Fibroblast of lung (primary cell): ENCODE measurements at regions not wholly inside any gene's neighbourhood (a gene's known extent, or its start where the extent isn't known, plus 50 kb on each side); places are given as distances from the start of the nearest gene placed in this dataset.

Source experiments
- DNase-seq, 2 donors: peaks; one replicate each; pipeline versions ENCODE4 v3.0.0 to v3.0.0-alpha.2; 2010; ENCODE audit warnings: low read depth in 2 of 2
- H2AFZ ChIP-seq: 2 replicates; pipeline ENCODE4 v1.5.1; 2012; ENCODE audit warnings: low read length, control low read depth, inconsistent platforms
- H3K27ac ChIP-seq: 2 replicates; pipeline ENCODE4 v1.5.1; 2011; ENCODE audit warnings: low read length, control low read depth; ENCODE audit not compliant: insufficient read depth
- H3K27me3 ChIP-seq: 2 replicates; pipeline ENCODE4 v1.5.1; 2011; ENCODE audit warnings: mild to moderate bottlenecking, low read length; ENCODE audit not compliant: control insufficient read depth, insufficient read depth
- H3K36me3 ChIP-seq: 2 replicates; pipeline ENCODE4 v1.5.1; 2011; ENCODE audit warnings: low read length; ENCODE audit not compliant: control insufficient read depth, insufficient read depth
- H3K4me1 ChIP-seq: 2 replicates; pipeline ENCODE4 v1.5.1; 2011; ENCODE audit warnings: low read length; ENCODE audit not compliant: control insufficient read depth, insufficient read depth; ENCODE audit errors: extremely low read depth
- H3K4me2 ChIP-seq: 2 replicates; pipeline ENCODE4 v1.5.1; 2011; ENCODE audit warnings: low read length, control low read depth; ENCODE audit not compliant: insufficient read depth; ENCODE audit errors: extremely low read depth
- H3K4me3 ChIP-seq, 4 experiments: fragments of 200-600 bp in 1 of 4; sonication (generic) in 1 of 4; replicated peaks in 1 of 4; 2 replicates each; pipeline ENCODE4 v1.5.1; 2011 to 2016; ENCODE audit warnings: low read length in 4 of 4, low read depth in 3 of 4, mild to moderate bottlenecking in 3 of 4, control low read depth in 2 of 4, inconsistent platforms in 1 of 4, mixed read lengths in 1 of 4; ENCODE audit not compliant: insufficient read depth in 1 of 4; ENCODE audit errors: control extremely low read depth in 1 of 4
- H3K79me2 ChIP-seq: 2 replicates; pipeline ENCODE4 v1.5.1; 2012; ENCODE audit warnings: mild to moderate bottlenecking, low read length, inconsistent platforms; ENCODE audit not compliant: control insufficient read depth, insufficient read depth
- H3K9ac ChIP-seq: 2 replicates; pipeline ENCODE4 v1.5.1; 2011; ENCODE audit warnings: mild to moderate bottlenecking, low read length, control low read depth; ENCODE audit not compliant: insufficient read depth
- H3K9me3 ChIP-seq: 2 replicates; pipeline ENCODE4 v1.5.1; 2012; ENCODE audit warnings: low read depth, low read length; ENCODE audit not compliant: control insufficient read depth, insufficient read depth
- H4K20me1 ChIP-seq: 2 replicates; pipeline ENCODE4 v1.5.1; 2011; ENCODE audit warnings: low read length; ENCODE audit not compliant: control insufficient read depth, insufficient read depth; ENCODE audit errors: extremely low read depth
- EZH2 ChIP-seq: IDR thresholded peaks from 2 replicates; pipeline ENCODE4 v1.5.1; 2012; ENCODE audit warnings: low read length, control low read depth, mild to moderate bottlenecking; ENCODE audit errors: missing control alignments
- TF ChIP-seq, protein P1 (sequence below), 2 donors: IDR thresholded peaks in 1 of 2; conservative IDR thresholded peaks in 1 of 2; 1 replicate in 1 of 2; 2 replicates in 1 of 2; pipeline ENCODE4 v1.5.1; 2011 to 2012; ENCODE audit warnings: low read length in 2 of 2, control low read depth in 1 of 2, inconsistent platforms in 1 of 2, low read depth in 1 of 2, mild to moderate bottlenecking in 1 of 2

DNA sequence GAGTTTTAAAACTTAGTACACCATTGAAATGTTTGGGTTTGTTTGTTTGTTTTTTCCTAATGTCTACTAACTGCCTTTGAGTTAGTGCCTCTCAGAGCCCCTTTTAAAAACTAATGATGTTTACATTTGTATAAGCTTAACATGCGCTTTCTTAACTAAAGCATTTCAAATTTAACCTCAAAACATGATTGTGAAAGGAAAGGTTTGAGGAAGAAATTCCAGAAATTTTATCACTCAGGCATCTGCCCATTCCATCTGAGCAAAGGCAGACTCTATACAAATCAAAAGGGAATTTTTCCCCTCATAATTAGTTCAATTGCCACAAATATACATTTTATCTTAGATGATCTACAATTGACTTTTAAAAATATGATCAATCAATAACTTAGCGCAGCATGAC, 230.7 kb upstream of the CAND1 start:
- H4K20me1 ChIP-seq, result no peaks in the 10 kb centered on the region
- H3K9ac ChIP-seq, result no peak overlapping the region
- no peaks in the 10 kb centered on the region for H3K9me3 ChIP-seq
- H3K27me3 ChIP-seq, result no peaks in the 10 kb centered on the region
- H3K4me3 ChIP-seq, result no peak overlapping the region
- TF ChIP-seq, protein P1, sequence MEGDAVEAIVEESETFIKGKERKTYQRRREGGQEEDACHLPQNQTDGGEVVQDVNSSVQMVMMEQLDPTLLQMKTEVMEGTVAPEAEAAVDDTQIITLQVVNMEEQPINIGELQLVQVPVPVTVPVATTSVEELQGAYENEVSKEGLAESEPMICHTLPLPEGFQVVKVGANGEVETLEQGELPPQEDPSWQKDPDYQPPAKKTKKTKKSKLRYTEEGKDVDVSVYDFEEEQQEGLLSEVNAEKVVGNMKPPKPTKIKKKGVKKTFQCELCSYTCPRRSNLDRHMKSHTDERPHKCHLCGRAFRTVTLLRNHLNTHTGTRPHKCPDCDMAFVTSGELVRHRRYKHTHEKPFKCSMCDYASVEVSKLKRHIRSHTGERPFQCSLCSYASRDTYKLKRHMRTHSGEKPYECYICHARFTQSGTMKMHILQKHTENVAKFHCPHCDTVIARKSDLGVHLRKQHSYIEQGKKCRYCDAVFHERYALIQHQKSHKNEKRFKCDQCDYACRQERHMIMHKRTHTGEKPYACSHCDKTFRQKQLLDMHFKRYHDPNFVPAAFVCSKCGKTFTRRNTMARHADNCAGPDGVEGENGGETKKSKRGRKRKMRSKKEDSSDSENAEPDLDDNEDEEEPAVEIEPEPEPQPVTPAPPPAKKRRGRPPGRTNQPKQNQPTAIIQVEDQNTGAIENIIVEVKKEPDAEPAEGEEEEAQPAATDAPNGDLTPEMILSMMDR (conservative IDR thresholded peaks at IDR 0.05 in 1 of 2, IDR thresholded peaks at IDR 0.05 in 1 of 2; ENCODE audit: low read depth in 1 of 2, low read length in 2 of 2), result no peak
- no peak for TF ChIP-seq EZH2
- no peak overlapping the region for H2AFZ ChIP-seq
- no peaks in the 10 kb centered on the region for H3K4me1 ChIP-seq
- H3K36me3 ChIP-seq, result no peaks in the 10 kb centered on the region
- H3K27ac ChIP-seq, result no peak overlapping the region
- no peaks in the 10 kb centered on the region for H3K79me2 ChIP-seq
- no peak overlapping the region for H3K4me2 ChIP-seq
- DNase-seq, result peak in 1 of 2 donors; percentile 27

DNA sequence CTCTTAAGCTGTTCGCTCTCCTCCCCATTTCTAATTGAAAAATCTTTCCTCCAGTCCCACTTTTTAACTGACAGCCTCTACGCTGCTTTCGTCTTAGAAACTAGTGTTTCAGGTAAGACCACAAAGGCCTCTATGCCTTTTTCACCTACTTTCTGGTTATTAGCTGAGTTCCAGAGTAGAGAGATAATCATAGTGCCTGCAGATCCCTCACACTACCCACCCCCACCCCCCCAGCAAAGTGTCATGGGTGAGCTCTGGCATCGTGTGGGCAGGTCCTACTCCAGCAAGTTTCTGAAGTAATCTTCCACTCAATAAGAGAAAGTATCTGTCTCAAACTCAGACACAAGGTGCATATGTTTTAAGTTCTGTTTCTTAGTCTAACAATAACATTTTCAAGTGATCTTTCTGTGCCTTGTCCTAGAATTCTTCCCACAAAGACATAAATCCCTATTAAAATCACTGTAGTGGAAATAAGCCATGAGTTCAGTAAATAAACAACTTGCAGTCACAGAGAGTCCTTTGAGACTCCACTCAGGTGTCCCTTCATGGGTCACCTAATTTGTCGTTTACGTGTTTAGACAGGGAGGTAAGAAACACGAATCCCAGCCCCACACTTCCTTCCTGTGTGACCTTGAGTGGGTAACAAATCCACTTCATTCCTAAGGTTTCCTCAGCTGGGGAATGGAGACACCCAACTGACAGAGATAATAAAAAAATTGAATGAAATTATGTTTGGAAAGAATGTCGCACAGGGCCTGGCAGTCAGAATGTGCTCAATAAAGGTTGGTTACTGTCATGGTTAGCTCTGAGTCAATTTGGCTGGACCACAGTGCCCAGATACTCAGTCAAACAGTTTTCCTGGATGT, 228.9 kb upstream of the CAND1 start:
- no peak for DNase-seq
- Histone ChIP-seq H2AFZ (no peak overlapping the region), H3K9ac (no peak overlapping the region), H3K4me2 (no peak overlapping the region), H4K20me1 (no peaks in the 10 kb centered on the region), H3K36me3 (no peaks in the 10 kb centered on the region), H3K27ac (no peak overlapping the region), H3K4me1 (no peaks in the 10 kb centered on the region), H3K9me3 (no peaks in the 10 kb centered on the region), H3K4me3 (no peak overlapping the region), H3K27me3 (no peaks in the 10 kb centered on the region), H3K79me2 (no peaks in the 10 kb centered on the region)
- no peak for TF ChIP-seq EZH2
- TF ChIP-seq, protein P1 (conservative IDR thresholded peaks at IDR 0.05 in 1 of 2, IDR thresholded peaks at IDR 0.05 in 1 of 2; ENCODE audit: low read depth in 1 of 2, low read length in 2 of 2), result no peak

DNA sequence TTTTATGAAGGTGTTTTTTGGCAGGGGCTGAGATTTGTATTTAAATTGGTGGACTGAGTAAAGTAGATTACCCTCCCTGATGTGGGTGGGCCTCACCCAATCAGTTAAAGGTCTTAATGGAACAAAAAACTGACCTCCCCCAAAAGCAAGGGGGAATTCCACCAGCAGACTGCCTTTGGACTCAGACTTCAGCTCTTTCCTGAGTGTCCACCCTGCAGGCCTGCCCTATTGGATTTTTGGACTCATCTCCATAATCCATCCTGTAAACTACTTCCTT, 228.4 kb upstream of the CAND1 start:
- H3K4me1 ChIP-seq, result no peaks in the 10 kb centered on the region

More for the DNA sequence above, 228.4 kb upstream of the CAND1 start:
- TF ChIP-seq, protein P1 (conservative IDR thresholded peaks at IDR 0.05 in 1 of 2, IDR thresholded peaks at IDR 0.05 in 1 of 2; ENCODE audit: low read depth in 1 of 2, low read length in 2 of 2), result no peak
- TF ChIP-seq EZH2, result no peak
- H3K27me3 ChIP-seq, result no peaks in the 10 kb centered on the region
- H3K9me3 ChIP-seq, result no peaks in the 10 kb centered on the region
- H2AFZ ChIP-seq, result no peak overlapping the region
- DNase-seq, result no peak
- H3K9ac ChIP-seq, result no peak overlapping the region
- no peaks in the 10 kb centered on the region for H4K20me1 ChIP-seq
- no peak overlapping the region for H3K4me3 ChIP-seq
- H3K4me2 ChIP-seq, result no peak overlapping the region
- H3K36me3 ChIP-seq, result no peaks in the 10 kb centered on the region
- H3K79me2 ChIP-seq, result no peaks in the 10 kb centered on the region
- H3K27ac ChIP-seq, result no peak overlapping the region
